Natural killer cell (primary cell): ENCODE measurements at regions not wholly inside any gene's neighbourhood (a gene's known extent, or its start where the extent isn't known, plus 50 kb on each side); places are given as distances from the start of the nearest gene placed in this dataset.

Source experiments
- ATAC-seq, 3 donors: fragments of 150-1000 bp in 2 of 3; fragments of 200-7000 bp in 1 of 3; cut with Tn5 transposase; 1 replicate in 1 of 3; 2 replicates in 2 of 3; pipeline ENCODE4 v1.10.0; 2021; ENCODE audit warnings: mild to moderate bottlenecking in 2 of 3, moderate library complexity in 2 of 3
- DNase-seq, 2 donors: peaks; one replicate each; pipeline versions ENCODE4 v3.0.0 to v3.0.0-alpha.2; 2013 to 2021; ENCODE audit warnings: mixed read lengths in 1 of 2
- H3K27ac ChIP-seq: one replicate; pipeline ENCODE4 v1.5.1; 2013; ENCODE audit warnings: mild to moderate bottlenecking, low read length
- H3K27me3 ChIP-seq: one replicate; pipeline ENCODE4 v1.6.1; 2013; ENCODE audit warnings: low read length; ENCODE audit not compliant: control insufficient read depth, insufficient read depth
- H3K36me3 ChIP-seq: one replicate; pipeline ENCODE4 v1.6.1; 2013; ENCODE audit warnings: low read length; ENCODE audit not compliant: control insufficient read depth, insufficient read depth
- H3K4me1 ChIP-seq: one replicate; pipeline ENCODE4 v1.6.1; 2013; ENCODE audit warnings: low read length; ENCODE audit not compliant: control insufficient read depth, insufficient read depth
- H3K4me3 ChIP-seq: one replicate; pipeline ENCODE4 v1.5.1; 2013; ENCODE audit warnings: low read length
- H3K9me3 ChIP-seq: one replicate; pipeline ENCODE4 v1.6.1; 2013; ENCODE audit warnings: low read length; ENCODE audit not compliant: control insufficient read depth, insufficient read depth
- H3K27ac Mint-ChIP-seq, 2 donors: one replicate each; pipeline ENCODE4 v1.8.0; 2022; ENCODE audit warnings: mild to moderate bottlenecking in 2 of 2, mixed read lengths in 2 of 2, moderate library complexity in 1 of 2
- H3K27me3 Mint-ChIP-seq, 2 donors: one replicate each; pipeline ENCODE4 v1.8.0; 2022; ENCODE audit warnings: low read depth in 2 of 2, mixed read lengths in 2 of 2
- H3K36me3 Mint-ChIP-seq: one replicate; pipeline ENCODE4 v1.8.0; 2022; ENCODE audit warnings: mixed read lengths
- H3K4me1 Mint-ChIP-seq, 2 donors: one replicate each; pipeline ENCODE4 v1.8.0; 2022; ENCODE audit warnings: mixed read lengths in 2 of 2
- H3K4me3 Mint-ChIP-seq: one replicate; pipeline ENCODE4 v1.8.0; 2022; ENCODE audit warnings: mild to moderate bottlenecking, moderate library complexity, mixed read lengths
- H3K9me3 Mint-ChIP-seq, 2 donors: one replicate each; pipeline ENCODE4 v1.8.0; 2022; ENCODE audit warnings: mixed read lengths in 2 of 2
- CTCF ChIP-seq: fragments of 200-600 bp; IDR thresholded peaks from one replicate; pipeline ENCODE4 v1.8.0; 2022; ENCODE audit warnings: antibody characterized with exemption
- WGBS: methylation state at CpG from one replicate; pipeline ENCODE4 v1.1.7; 2013; ENCODE audit warnings: missing lambda C conversion rate; ENCODE audit not compliant: insufficient coverage; 5-methylcytosine and 5-hydroxymethylcytosine counted together
- intact Hi-C: fragments of 100-400 bp; cut with micrococcal nuclease; formaldehyde crosslinking; loops from one replicate; pipeline ENCODE4 v1.14.2; 2022

- no peaks in the 10 kb centered on the region for H3K27me3 ChIP-seq
- DNase-seq (no peak), ATAC-seq (no peak)
- no peaks in the 10 kb centered on the region for H3K4me1 Mint-ChIP-seq
- no peaks in the 10 kb centered on the region for H3K9me3 ChIP-seq
- H3K4me3 ChIP-seq: no peak overlapping the region
- H3K9me3 Mint-ChIP-seq: no peaks in the 10 kb centered on the region
- intact Hi-C loops: no loop called here
- H3K27ac Mint-ChIP-seq: no peak overlapping the region
- H3K4me3 Mint-ChIP-seq: no peak overlapping the region
- H3K27ac ChIP-seq: no peak overlapping the region
- peaks cover 17 to 35% of the 10 kb centered on the region in 2 donors for H3K27me3 Mint-ChIP-seq
- WGBS: 89% methylated on average over 4 of the region's 4 CpGs
- no peaks in the 10 kb centered on the region for H3K36me3 Mint-ChIP-seq
- TF ChIP-seq CTCF: no peak
- no peaks in the 10 kb centered on the region for H3K36me3 ChIP-seq
- no peaks in the 10 kb centered on the region for H3K4me1 ChIP-seq
Observed at GRCh38 chr20:48409055-48409615, 418.7 kb downstream of the PREX1 start.

- TF ChIP-seq CTCF: no peak
- no peaks in the 10 kb centered on the region for H3K9me3 Mint-ChIP-seq
- WGBS: 81% methylated on average over 6 of the region's 6 CpGs
- no peak overlapping the region for H3K27ac Mint-ChIP-seq
- Histone ChIP-seq H3K27ac (no peak overlapping the region), H3K4me1 (no peaks in the 10 kb centered on the region), H3K4me3 (no peak overlapping the region), H3K27me3 (no peaks in the 10 kb centered on the region), H3K9me3 (no peaks in the 10 kb centered on the region), H3K36me3 (no peaks in the 10 kb centered on the region)
- no peaks in the 10 kb centered on the region for H3K4me1 Mint-ChIP-seq
- ATAC-seq: no peak
- intact Hi-C loops: no loop called here
- H3K4me3 Mint-ChIP-seq: no peak overlapping the region
- DNase-seq: no peak
- peaks cover 16 to 28% of the 10 kb centered on the region in 2 donors for H3K27me3 Mint-ChIP-seq
- no peaks in the 10 kb centered on the region for H3K36me3 Mint-ChIP-seq
Observed at GRCh38 chr20:48407710-48408109, 420.1 kb downstream of the PREX1 start.

GRCh38 chr20:48406912-48407340 is 420.9 kb downstream of the PREX1 start:
- no peak for ATAC-seq
- DNase-seq: no peak
- Mint-ChIP-seq H3K9me3 (no peaks in the 10 kb centered on the region), H3K36me3 (no peaks in the 10 kb centered on the region), H3K4me1 (no peaks in the 10 kb centered on the region), H3K27ac (no peak overlapping the region), H3K4me3 (no peak overlapping the region), H3K27me3 (peaks cover 14 to 26% of the 10 kb centered on the region in 2 donors)
- Histone ChIP-seq H3K36me3 (no peaks in the 10 kb centered on the region), H3K27me3 (no peaks in the 10 kb centered on the region), H3K27ac (no peak overlapping the region), H3K4me1 (no peaks in the 10 kb centered on the region), H3K4me3 (no peak overlapping the region), H3K9me3 (no peaks in the 10 kb centered on the region)
- intact Hi-C loops: no loop called here
- WGBS: 89% methylated on average over 5 of the region's 5 CpGs
- no peak for TF ChIP-seq CTCF

- no peak for DNase-seq
- no peak for TF ChIP-seq CTCF
- intact Hi-C loops: no loop called here
- no peak for ATAC-seq
- no peaks in the 10 kb centered on the region for H3K9me3 Mint-ChIP-seq
- no peaks in the 10 kb centered on the region for H3K36me3 Mint-ChIP-seq
- no peaks in the 10 kb centered on the region for H3K9me3 ChIP-seq
- no peaks in the 10 kb centered on the region for H3K4me1 ChIP-seq
- no peaks in the 10 kb centered on the region for H3K36me3 ChIP-seq
- no peak overlapping the region for H3K4me3 Mint-ChIP-seq
- H3K4me3 ChIP-seq: no peak overlapping the region
- H3K27ac ChIP-seq: no peak overlapping the region
- 84% methylated on average over 4 of the region's 4 CpGs for WGBS
- no peaks in the 10 kb centered on the region for H3K4me1 Mint-ChIP-seq
- peaks cover 14 to 30% of the 10 kb centered on the region in 2 donors for H3K27me3 Mint-ChIP-seq
- no peaks in the 10 kb centered on the region for H3K27me3 ChIP-seq
- no peak overlapping the region for H3K27ac Mint-ChIP-seq
Observed at GRCh38 chr20:48406498-48406897, 421.3 kb downstream of the PREX1 start.
